ENCODE measurements at regions not wholly inside any gene's neighbourhood (a gene's known extent, or its start where the extent isn't known, plus 50 kb on each side); places are given as distances from the start of the nearest gene placed in this dataset.

DNA sequence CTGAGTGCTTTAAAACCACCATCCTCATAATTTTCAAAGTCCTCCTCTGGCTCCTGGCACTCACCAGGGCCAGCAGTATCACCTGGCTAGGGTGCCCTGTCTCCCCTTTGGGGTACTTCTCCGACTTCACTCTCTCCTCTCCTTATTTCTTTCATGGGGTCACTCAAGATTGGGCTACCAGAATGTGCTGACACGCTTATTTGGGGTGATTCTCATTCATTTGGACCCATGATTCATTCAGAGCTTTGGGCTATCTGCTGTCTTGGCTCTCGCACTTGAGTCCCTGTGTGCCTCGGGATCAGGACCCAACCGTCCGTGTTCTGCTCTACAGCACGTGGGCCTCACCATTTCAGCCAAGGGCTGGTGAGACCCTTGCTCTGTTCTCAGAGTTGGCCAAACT, 70.1 kb upstream of the NEDD4L start:
- Histone ChIP-seq H2BK5ac (ENCODE audit: low read depth, low read length) (no peak overlapping the region), H3K27me3 (replicated peaks in 1 of 4; ENCODE audit: control insufficient read depth in 3 of 4, extremely low read depth in 1 of 4, insufficient read depth in 3 of 4, low read length in 3 of 4) (no peaks in the 10 kb centered on the region), H4K91ac (replicated peaks; ENCODE audit: insufficient read length, low read length) (no peak overlapping the region), H4K5ac (ENCODE audit: insufficient read length, low read depth, low read length) (no peak overlapping the region), H3K14ac (ENCODE audit: insufficient read length) (no peak overlapping the region), H2AFZ (ENCODE audit: low read length) (no peak overlapping the region), H4K20me1 (replicated peaks in 1 of 2; ENCODE audit: control insufficient read depth in 1 of 2, insufficient read depth in 2 of 2, low read length in 2 of 2) (no peaks in the 10 kb centered on the region), H3K18ac (ENCODE audit: extremely low read depth, low read length) (no peak overlapping the region), H3K4me1 (replicated peaks in 1 of 4; ENCODE audit: control insufficient read depth in 3 of 4, insufficient read depth in 4 of 4, low read length in 3 of 4) (no peaks in the 10 kb centered on the region), H3K23me2 (ENCODE audit: low read depth, low read length) (peaks cover 1% of the 10 kb centered on the region; the same call in 1 of the 2 replicates), H3K4me3 (ENCODE audit: extremely low read depth in 1 of 4, insufficient read depth in 2 of 4, low read depth in 3 of 4, low read length in 4 of 4) (no peak overlapping the region), H2BK12ac (ENCODE audit: low read depth, low read length) (no peak overlapping the region), H3K27ac (ENCODE audit: low read depth, low read length) (no peak overlapping the region), H3K4ac (replicated peaks; ENCODE audit: insufficient read length, low read depth, low read length) (no peak overlapping the region), H3K56ac (replicated peaks; ENCODE audit: insufficient read length, low read depth, low read length) (no peak overlapping the region), H2BK20ac (ENCODE audit: low read length) (no peak overlapping the region), H3K23ac (ENCODE audit: insufficient read length) (no peak overlapping the region), H3K4me2 (ENCODE audit: insufficient read depth in 1 of 2, low read depth in 2 of 2, low read length in 2 of 2) (no peak overlapping the region), H3K36me3 (ENCODE audit: control insufficient read depth in 2 of 4, insufficient read depth in 4 of 4, low read length in 3 of 4) (no peaks in the 10 kb centered on the region), H3K9me3 (ENCODE audit: insufficient read depth in 2 of 2, low read depth in 1 of 2, low read length in 1 of 2) (no peaks in the 10 kb centered on the region), H2BK120ac (replicated peaks; ENCODE audit: low read depth, low read length) (no peak overlapping the region), H3K79me1 (ENCODE audit: low read depth, low read length) (no peaks in the 10 kb centered on the region), H3K9ac (replicated peaks in 1 of 4; ENCODE audit: extremely low read depth in 1 of 4, low read depth in 3 of 4, low read length in 3 of 4) (no peak overlapping the region), H4K8ac (ENCODE audit: extremely low read depth, insufficient read depth, low read length) (no peak overlapping the region), H3K79me2 (ENCODE audit: control insufficient read depth in 1 of 2, insufficient read depth in 2 of 2, low read length in 2 of 2) (no peaks in the 10 kb centered on the region), H2AK5ac (ENCODE audit: low read depth, low read length) (no peak overlapping the region), H2BK15ac (ENCODE audit: low read length) (no peak overlapping the region)
- ChIA-PET POLR2A (ENCODE audit: partially characterized antibody) (no interaction called here), CTCF (ENCODE audit: partially characterized antibody) (interaction anchor here (0.8 to 2.5 kb wide), 3 partner anchors 10 to 51 kb away, joined by 3 to 11 read pairs (median 6); no protein-coding TSS in a partner anchor)
- DNase-seq (ENCODE audit: low read depth in 1 of 2, low spot score in 2 of 2) (no peak), FAIRE-seq (no peak)
- 90% methylated on average over 7 of the region's 7 CpGs; no CpG with 5 or more reads in 1 of the 2 experiments for WGBS, 2 experiments (ENCODE audit: extremely low coverage in 1 of 2, insufficient coverage in 1 of 2, insufficient read length in 1 of 2, insufficient replicate concordance in 2 of 2, low coverage in 1 of 2, low lambda C conversion rate in 2 of 2, missing lambda C conversion rate in 1 of 2)
- no peak for TF ChIP-seq FOSL1 (IDR thresholded peaks at IDR 0.05; ENCODE audit: insufficient read depth, low read depth, low read length)
- TF ChIP-seq BCL11A (IDR thresholded peaks at IDR 0.05; ENCODE audit: low read depth in 2 of 2, low read length in 2 of 2): no peak
- TF ChIP-seq HDAC2 (IDR thresholded peaks at IDR 0.05; ENCODE audit: borderline replicate concordance in 1 of 2, low read depth in 2 of 2, low read length in 2 of 2): no peak
- no peak for TF ChIP-seq TAF7 (optimal IDR thresholded peaks at IDR 0.05; ENCODE audit: borderline replicate concordance, low read depth, low read length)
- TF ChIP-seq KDM4A (IDR thresholded peaks at IDR 0.05; ENCODE audit: low read depth, low read length, severe bottlenecking): no peak
- TF ChIP-seq BACH1 (IDR thresholded peaks at IDR 0.05; ENCODE audit: low read length): no peak
- TF ChIP-seq, protein P1, sequence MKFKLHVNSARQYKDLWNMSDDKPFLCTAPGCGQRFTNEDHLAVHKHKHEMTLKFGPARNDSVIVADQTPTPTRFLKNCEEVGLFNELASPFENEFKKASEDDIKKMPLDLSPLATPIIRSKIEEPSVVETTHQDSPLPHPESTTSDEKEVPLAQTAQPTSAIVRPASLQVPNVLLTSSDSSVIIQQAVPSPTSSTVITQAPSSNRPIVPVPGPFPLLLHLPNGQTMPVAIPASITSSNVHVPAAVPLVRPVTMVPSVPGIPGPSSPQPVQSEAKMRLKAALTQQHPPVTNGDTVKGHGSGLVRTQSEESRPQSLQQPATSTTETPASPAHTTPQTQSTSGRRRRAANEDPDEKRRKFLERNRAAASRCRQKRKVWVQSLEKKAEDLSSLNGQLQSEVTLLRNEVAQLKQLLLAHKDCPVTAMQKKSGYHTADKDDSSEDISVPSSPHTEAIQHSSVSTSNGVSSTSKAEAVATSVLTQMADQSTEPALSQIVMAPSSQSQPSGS (IDR thresholded peaks at IDR 0.05; ENCODE audit: low read length): no peak
- TF ChIP-seq YY1 (IDR thresholded peaks at IDR 0.05; ENCODE audit: low read depth, low read length): no peak
- no peak for TF ChIP-seq CHD1 (IDR thresholded peaks at IDR 0.05; ENCODE audit: low read depth, low read length)
- TF ChIP-seq, protein P2, sequence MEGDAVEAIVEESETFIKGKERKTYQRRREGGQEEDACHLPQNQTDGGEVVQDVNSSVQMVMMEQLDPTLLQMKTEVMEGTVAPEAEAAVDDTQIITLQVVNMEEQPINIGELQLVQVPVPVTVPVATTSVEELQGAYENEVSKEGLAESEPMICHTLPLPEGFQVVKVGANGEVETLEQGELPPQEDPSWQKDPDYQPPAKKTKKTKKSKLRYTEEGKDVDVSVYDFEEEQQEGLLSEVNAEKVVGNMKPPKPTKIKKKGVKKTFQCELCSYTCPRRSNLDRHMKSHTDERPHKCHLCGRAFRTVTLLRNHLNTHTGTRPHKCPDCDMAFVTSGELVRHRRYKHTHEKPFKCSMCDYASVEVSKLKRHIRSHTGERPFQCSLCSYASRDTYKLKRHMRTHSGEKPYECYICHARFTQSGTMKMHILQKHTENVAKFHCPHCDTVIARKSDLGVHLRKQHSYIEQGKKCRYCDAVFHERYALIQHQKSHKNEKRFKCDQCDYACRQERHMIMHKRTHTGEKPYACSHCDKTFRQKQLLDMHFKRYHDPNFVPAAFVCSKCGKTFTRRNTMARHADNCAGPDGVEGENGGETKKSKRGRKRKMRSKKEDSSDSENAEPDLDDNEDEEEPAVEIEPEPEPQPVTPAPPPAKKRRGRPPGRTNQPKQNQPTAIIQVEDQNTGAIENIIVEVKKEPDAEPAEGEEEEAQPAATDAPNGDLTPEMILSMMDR (IDR thresholded peaks at IDR 0.05; ENCODE audit: control extremely low read depth in 1 of 3, insufficient read depth in 1 of 3, low read depth in 1 of 3, low read length in 3 of 3): no peak
